ENCODE measurements at regions not wholly inside any gene's neighbourhood (a gene's known extent, or its start where the extent isn't known, plus 50 kb on each side); places are given as distances from the start of the nearest gene placed in this dataset.
"Not testable (repeated sequence)": the region's sequence is repeated elsewhere in the genome, so short reads cannot be mapped to it uniquely, and the experiment has no call there.

- no peak for DNase-seq (ENCODE audit: low spot score)
Observed at GRCh38 chr3:150128126-150128525, 157.4 kb upstream of the PFN2 start.

GRCh38 chr3:150127011-150127490, 156.4 kb upstream of the PFN2 start:
- DNase-seq (ENCODE audit: low spot score): no peak

GRCh38 chr3:150124142-150124541, 153.4 kb upstream of the PFN2 start:
- DNase-seq (ENCODE audit: low spot score): no peak

- DNase-seq (ENCODE audit: low spot score): not testable (repeated sequence)
Observed at GRCh38 chr3:150123249-150123648, 152.6 kb upstream of the PFN2 start.

- no peak for DNase-seq (ENCODE audit: low spot score)
Observed at GRCh38 chr3:150118219-150118618, 147.5 kb upstream of the PFN2 start.

- no peak for DNase-seq (ENCODE audit: low spot score)
Observed at GRCh38 chr3:150117076-150117475, 146.4 kb upstream of the PFN2 start.

GRCh38 chr3:150116196-150116595, 145.5 kb upstream of the PFN2 start:
- DNase-seq (ENCODE audit: low spot score): no peak

- no peak for DNase-seq (ENCODE audit: low spot score)
Observed at GRCh38 chr3:150114873-150115540, 144.3 kb upstream of the PFN2 start.

- DNase-seq (ENCODE audit: low spot score): no peak
Observed at GRCh38 chr3:150114273-150114672, 143.6 kb upstream of the PFN2 start.

GRCh38 chr3:150110097-150110496, 139.4 kb upstream of the PFN2 start:
- DNase-seq (ENCODE audit: low spot score): no peak

GRCh38 chr3:150107429-150108175, 136.9 kb upstream of the PFN2 start:
- no peak for DNase-seq (ENCODE audit: low spot score)

- no peak for DNase-seq (ENCODE audit: low spot score)
Observed at GRCh38 chr3:150106740-150107428, 136.2 kb upstream of the PFN2 start.

GRCh38 chr3:150105886-150106612, 135.4 kb upstream of the PFN2 start:
- no peak for DNase-seq (ENCODE audit: low spot score)

- no peak for DNase-seq (ENCODE audit: low spot score)
Observed at GRCh38 chr3:150105025-150105424, 134.3 kb upstream of the PFN2 start.

- no peak for DNase-seq (ENCODE audit: low spot score)
Observed at GRCh38 chr3:150104564-150104963, 133.9 kb upstream of the PFN2 start.

- DNase-seq (ENCODE audit: low spot score): no peak
Observed at GRCh38 chr3:150101016-150101415, 130.3 kb upstream of the PFN2 start.

GRCh38 chr3:150098621-150099020, 127.9 kb upstream of the PFN2 start:
- DNase-seq (ENCODE audit: low spot score): no peak

- no peak for DNase-seq (ENCODE audit: low spot score)
Observed at GRCh38 chr3:150097588-150097890, 126.8 kb upstream of the PFN2 start.

GRCh38 chr3:150096700-150097587, 126.2 kb upstream of the PFN2 start:
- no peak for DNase-seq (ENCODE audit: low spot score)

- DNase-seq (ENCODE audit: low spot score): no peak
Observed at GRCh38 chr3:150094150-150094933, 123.6 kb upstream of the PFN2 start.

- no peak for DNase-seq (ENCODE audit: low spot score)
Observed at GRCh38 chr3:150091626-150092025, 120.9 kb upstream of the PFN2 start.
